ENCODE measurements at regions not wholly inside any gene's neighbourhood (a gene's known extent, or its start where the extent isn't known, plus 50 kb on each side); places are given as distances from the start of the nearest gene placed in this dataset.

- TF ChIP-seq CTCF (conservative IDR thresholded peaks at IDR 0.05; ENCODE audit: low read depth, low read length) (no peak), EZH2 (IDR thresholded peaks at IDR 0.05; ENCODE audit: borderline replicate concordance, low read depth, low read length, poor library complexity, severe bottlenecking) (no peak)
Measured at GRCh38 chr18:72339976-72340375, 204.2 kb downstream of the CBLN2 start.

All from A673 (cell line).